IMR-90 (cell line): ENCODE measurements at regions not wholly inside any gene's neighbourhood (a gene's known extent, or its start where the extent isn't known, plus 50 kb on each side); places are given as distances from the start of the nearest gene placed in this dataset.

Experiments used
- ATAC-seq: fragments of 200-7000 bp; cut with Tn5 transposase; 2 replicates; pipeline ENCODE4 v1.9.1; 2020; ENCODE audit warnings: low read depth, mild to moderate bottlenecking, moderate library complexity
- BruUV-seq: library from RNA; stranded (reverse); fragments of 400-500 nt; replicated peaks from 2 replicates; lab custom pipeline; 2021; lab: Mats Ljungman, UMichigan
- CTCF ChIA-PET: fragments of 300-600 bp; formaldehyde crosslinking; extraction: SDS; loops from one replicate; lab custom pipeline; 2021; ENCODE audit warnings: antibody characterized with exemption; lab: Yijun Ruan, JAX
- POLR2A ChIA-PET: fragments of 300-600 bp; sonication (Branson Sonifier 250); formaldehyde crosslinking; loops from one replicate; lab custom pipeline; 2022; ENCODE audit warnings: antibody characterized with exemption; ENCODE audit not compliant: unreplicated experiment; lab: Charles Lee
- DNase-seq: peaks from one replicate; pipeline ENCODE4 v3.0.0; 2013
- H2AFZ ChIP-seq: replicated peaks from 2 replicates; pipeline ENCODE3; 2013; ENCODE audit warnings: low read length, mild to moderate bottlenecking; ENCODE audit not compliant: poor library complexity
- H2AK5ac ChIP-seq: 2 replicates; pipeline ENCODE4 v1.6.1; 2013; ENCODE audit warnings: low read depth, low read length, inconsistent platforms
- H2AK9ac ChIP-seq: replicated peaks from 2 replicates; pipeline ENCODE3; 2013; ENCODE audit warnings: mild to moderate bottlenecking, low read depth, low read length, moderate library complexity; ENCODE audit not compliant: poor library complexity
- H2BK120ac ChIP-seq: 2 replicates; pipeline ENCODE4 v1.6.1; 2013; ENCODE audit warnings: low read depth, low read length, inconsistent platforms
- H2BK15ac ChIP-seq: 3 replicates; pipeline ENCODE4 v1.6.1; 2013; ENCODE audit warnings: low read depth, low read length, inconsistent platforms
- H2BK20ac ChIP-seq: 2 replicates; pipeline ENCODE4 v1.6.1; 2013; ENCODE audit warnings: low read depth, mild to moderate bottlenecking, inconsistent platforms, low read length, moderate library complexity
- H2BK5ac ChIP-seq: 2 replicates; pipeline ENCODE4 v1.6.1; 2013; ENCODE audit warnings: mild to moderate bottlenecking, low read depth, low read length, inconsistent platforms; ENCODE audit not compliant: poor library complexity, severe bottlenecking
- H3K14ac ChIP-seq: replicated peaks from 2 replicates; pipeline ENCODE4 v1.6.1; 2013; ENCODE audit warnings: low read depth, low read length, inconsistent platforms
- H3K18ac ChIP-seq: 2 replicates; pipeline ENCODE4 v1.6.1; 2013; ENCODE audit warnings: low read depth, low read length, control low read depth
- H3K23ac ChIP-seq: 2 replicates; pipeline ENCODE4 v1.6.1; 2013; ENCODE audit warnings: low read depth, low read length, inconsistent platforms
- H3K27ac ChIP-seq: 2 replicates; pipeline ENCODE4 v1.5.1; 2013; ENCODE audit warnings: mild to moderate bottlenecking, control low read depth, low read length; ENCODE audit not compliant: insufficient read depth
- H3K27me3 ChIP-seq: 2 replicates; pipeline ENCODE4 v1.6.1; 2013; ENCODE audit warnings: low read length; ENCODE audit not compliant: control insufficient read depth, insufficient read depth
- H3K36me3 ChIP-seq: 2 replicates; pipeline ENCODE4 v1.6.1; 2013; ENCODE audit warnings: low read length, mixed read lengths; ENCODE audit not compliant: control insufficient read depth, insufficient read depth
- H3K4ac ChIP-seq: 2 replicates; pipeline ENCODE4 v1.6.1; 2013; ENCODE audit warnings: low read depth, low read length, inconsistent platforms
- H3K4me1 ChIP-seq: 2 replicates; pipeline ENCODE4 v1.6.1; 2013; ENCODE audit warnings: low read length, mixed read lengths; ENCODE audit not compliant: control insufficient read depth, insufficient read depth
- H3K4me2 ChIP-seq: 2 replicates; pipeline ENCODE4 v1.6.1; 2013; ENCODE audit warnings: low read depth, mild to moderate bottlenecking, control low read depth, low read length, moderate library complexity
- H3K4me3 ChIP-seq: 2 replicates; pipeline ENCODE4 v1.5.1; 2013; ENCODE audit warnings: low read depth, mild to moderate bottlenecking, control low read depth, low read length, moderate library complexity; ENCODE audit not compliant: insufficient read depth
- H3K56ac ChIP-seq: 2 replicates; pipeline ENCODE4 v1.6.1; 2013; ENCODE audit warnings: low read length, inconsistent platforms; ENCODE audit not compliant: insufficient read depth; ENCODE audit errors: extremely low read depth
- H3K79me1 ChIP-seq, 2 experiments: 2 replicates each; pipeline ENCODE4 v1.6.1; 2013; ENCODE audit warnings: low read length in 2 of 2, inconsistent platforms in 1 of 2, low read depth in 1 of 2
- H3K9ac ChIP-seq: 2 replicates; pipeline ENCODE4 v1.6.1; 2013; ENCODE audit warnings: low read depth, low read length, control low read depth
- H3K9me1 ChIP-seq: 2 replicates; pipeline ENCODE4 v1.6.1; 2013; ENCODE audit warnings: low read length, inconsistent platforms; ENCODE audit not compliant: insufficient read depth
- H3K9me3 ChIP-seq: 2 replicates; pipeline ENCODE4 v1.6.1; 2013; ENCODE audit warnings: low read length; ENCODE audit not compliant: control insufficient read depth, insufficient read depth
- H4K20me1 ChIP-seq: 2 replicates; pipeline ENCODE4 v1.6.1; 2013; ENCODE audit warnings: low read length, inconsistent platforms; ENCODE audit not compliant: insufficient read depth
- H4K5ac ChIP-seq: 2 replicates; pipeline ENCODE4 v1.6.1; 2013; ENCODE audit warnings: mild to moderate bottlenecking, low read depth, low read length, control low read depth
- H4K8ac ChIP-seq, 2 experiments: 2 replicates each; pipeline ENCODE4 v1.6.1; 2013; ENCODE audit warnings: low read depth in 2 of 2, low read length in 2 of 2, control low read depth in 1 of 2, inconsistent platforms in 1 of 2
- H4K91ac ChIP-seq: 2 replicates; pipeline ENCODE4 v1.6.1; 2013; ENCODE audit warnings: low read depth, low read length, inconsistent platforms; ENCODE audit not compliant: insufficient read depth
- BHLHE40 ChIP-seq: fragments of 150-350 bp; IDR thresholded peaks from 2 replicates; pipeline ENCODE4 v1.6.1; 2016; ENCODE audit warnings: mild to moderate bottlenecking, low read depth, low read length
- CEBPB ChIP-seq: IDR thresholded peaks from 2 replicates; pipeline ENCODE4 v1.6.1; 2012; ENCODE audit warnings: low read depth, low read length, improper control_type of control experiment
- CHD1 ChIP-seq: IDR thresholded peaks from 2 replicates; pipeline ENCODE4 v1.6.1; 2012; ENCODE audit warnings: low read depth, low read length, improper control_type of control experiment
- RCOR1 ChIP-seq: IDR thresholded peaks from 2 replicates; pipeline ENCODE4 v1.6.1; 2012; ENCODE audit warnings: mild to moderate bottlenecking, low read length, improper control_type of control experiment; ENCODE audit not compliant: insufficient replicate concordance
- SMC3 ChIP-seq: fragments of 150-350 bp; IDR thresholded peaks from 2 replicates; pipeline ENCODE4 v1.6.1; 2016; ENCODE audit warnings: low read depth, mild to moderate bottlenecking, antibody characterized with exemption, low read length, moderate library complexity
- WGBS, 2 experiments: methylation state at CpG; one replicate each; pipeline versions ENCODE4 v1.1.5 to v1.1.7; 2013; ENCODE audit warnings: missing lambda C conversion rate in 2 of 2; ENCODE audit not compliant: insufficient read length in 1 of 2; ENCODE audit errors: extremely low coverage in 2 of 2; 5-methylcytosine and 5-hydroxymethylcytosine counted together
- dilution Hi-C: fragments of 300-500 bp; cut with HindIII; formaldehyde crosslinking; loops from one replicate; pipeline ENCODE4 v1.14.3; 2018; ENCODE audit warnings: low sequenced_read_pairs; ENCODE audit not compliant: unreplicated experiment
- in situ Hi-C: fragments of 300-500 bp; cut with MboI; formaldehyde crosslinking; loops from 3 replicates; pipeline ENCODE4 v1.14.3; 2019; ENCODE audit warnings: low sequenced_read_pairs, inconsistent platforms, mixed read lengths
- intact Hi-C: fragments of 100-400 bp; cut with micrococcal nuclease; formaldehyde crosslinking; loops from 2 replicates; pipeline ENCODE4 v1.10.0; 2022
- TF ChIP-seq, protein P1 (sequence below): fragments of 150-350 bp; IDR thresholded peaks from 2 replicates; pipeline ENCODE4 v1.6.1; 2016; ENCODE audit warnings: low read depth, mild to moderate bottlenecking, low read length, moderate library complexity, borderline replicate concordance

DNA sequence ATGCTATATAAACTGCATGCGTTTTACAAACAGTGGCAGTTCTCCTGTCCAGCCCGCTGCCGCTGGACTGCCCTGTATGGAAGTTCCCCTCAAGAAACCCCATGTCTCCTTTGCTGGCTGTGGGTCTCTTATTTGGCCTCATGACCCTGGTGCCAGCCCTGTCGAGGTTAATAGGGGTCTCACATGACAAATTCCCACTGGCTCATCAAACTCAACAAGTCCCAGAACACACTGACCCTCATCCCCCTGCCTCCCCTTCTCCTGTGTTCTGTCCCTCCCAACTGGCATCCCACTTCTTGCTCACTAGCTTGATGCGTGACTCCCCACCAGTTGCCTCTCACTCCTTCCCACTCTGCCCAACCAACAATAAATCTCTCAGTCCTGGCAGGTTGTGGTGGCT lies 137.6 kb upstream of the HS6ST1 start:
- H3K4me2 ChIP-seq: no peak overlapping the region
- in situ Hi-C loops (no loop called here), dilution Hi-C loops (no loop called here), intact Hi-C loops (no loop called here)
- H3K9me3 ChIP-seq: peaks cover 5% of the 10 kb centered on the region; the same call in 1 of the 2 replicates
- no peak for ATAC-seq
- H2BK120ac ChIP-seq: no peak overlapping the region
- no peak overlapping the region for H4K91ac ChIP-seq
- H3K14ac ChIP-seq: no peak overlapping the region
- BruUV-seq: no TSS peak
- H3K9ac ChIP-seq: no peak overlapping the region
- H3K4me1 ChIP-seq: peaks cover 4% of the 10 kb centered on the region; the same call in 1 of the 2 replicates
- no peak overlapping the region for H2AFZ ChIP-seq
- no peak overlapping the region for H4K5ac ChIP-seq
- peaks cover 19% of the 10 kb centered on the region for H3K27me3 ChIP-seq
- ChIA-PET CTCF (no interaction called here), POLR2A (no interaction called here)
- no peak overlapping the region for H3K23ac ChIP-seq
- no peak overlapping the region for H2BK5ac ChIP-seq
- no peak overlapping the region for H2AK5ac ChIP-seq
- H4K8ac ChIP-seq: no peak overlapping the region
- no peak for DNase-seq
- H2AK9ac ChIP-seq: no peak overlapping the region
- no peak overlapping the region for H3K56ac ChIP-seq
- 67% methylated on average over 3 of the region's 5 CpGs; no CpG with 5 or more reads in 1 of the 2 experiments for WGBS, 2 experiments
- no peak overlapping the region for H3K4me3 ChIP-seq
- no peaks in the 10 kb centered on the region for H4K20me1 ChIP-seq
- H3K18ac ChIP-seq: no peak overlapping the region
- no peaks in the 10 kb centered on the region for H3K36me3 ChIP-seq
- H2BK20ac ChIP-seq: no peak overlapping the region
- peaks cover 3% of the 10 kb centered on the region; the same call in 1 of the 2 replicates for H3K9me1 ChIP-seq
- TF ChIP-seq RCOR1: no peak
- TF ChIP-seq SMC3: no peak
- no peak for TF ChIP-seq CEBPB
- no peak for TF ChIP-seq CHD1
- TF ChIP-seq, protein P1, sequence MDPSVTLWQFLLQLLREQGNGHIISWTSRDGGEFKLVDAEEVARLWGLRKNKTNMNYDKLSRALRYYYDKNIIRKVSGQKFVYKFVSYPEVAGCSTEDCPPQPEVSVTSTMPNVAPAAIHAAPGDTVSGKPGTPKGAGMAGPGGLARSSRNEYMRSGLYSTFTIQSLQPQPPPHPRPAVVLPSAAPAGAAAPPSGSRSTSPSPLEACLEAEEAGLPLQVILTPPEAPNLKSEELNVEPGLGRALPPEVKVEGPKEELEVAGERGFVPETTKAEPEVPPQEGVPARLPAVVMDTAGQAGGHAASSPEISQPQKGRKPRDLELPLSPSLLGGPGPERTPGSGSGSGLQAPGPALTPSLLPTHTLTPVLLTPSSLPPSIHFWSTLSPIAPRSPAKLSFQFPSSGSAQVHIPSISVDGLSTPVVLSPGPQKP: no peak
- TF ChIP-seq BHLHE40: no peak
- no peak overlapping the region for H3K4ac ChIP-seq
- no peak overlapping the region for H2BK15ac ChIP-seq
- no peaks in the 10 kb centered on the region for H3K79me1 ChIP-seq
- H3K27ac ChIP-seq: no peak overlapping the region
